ENCODE measurements at regions not wholly inside any gene's neighbourhood (a gene's known extent, or its start where the extent isn't known, plus 50 kb on each side); places are given as distances from the start of the nearest gene placed in this dataset.

DNA sequence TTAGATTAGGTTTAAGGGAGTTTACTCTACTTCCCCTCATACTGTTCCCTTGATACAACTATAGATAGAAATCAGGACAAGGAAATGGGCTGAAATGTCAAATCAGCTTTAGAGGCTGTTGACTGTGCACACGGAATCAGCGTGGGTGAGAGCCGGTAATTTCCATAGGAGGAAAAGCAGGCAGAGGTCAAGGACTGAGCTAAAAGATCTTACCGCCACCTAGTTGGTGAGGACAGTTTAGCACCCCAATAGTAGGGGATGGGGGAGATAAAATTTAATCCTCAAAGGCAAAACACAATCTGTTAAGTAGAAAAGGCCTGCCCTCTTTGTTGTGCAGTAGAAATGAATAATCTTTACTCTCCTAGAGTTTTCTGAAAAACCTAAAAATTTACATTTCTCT, 1154.5 kb upstream of the CHAC2 start:
- CTCF ChIA-PET, result no interaction called here
- POLR2A ChIA-PET, result no interaction called here
- no peak for TF ChIP-seq ZNF16 (tag by site-specific recombination; IDR thresholded peaks at IDR 0.05; ENCODE audit: low read depth)
- H3K4me1 ChIP-seq (ENCODE audit: control insufficient read depth, insufficient read depth, low read length), result no peaks in the 10 kb centered on the region
- no peaks in the 10 kb centered on the region for H3K36me3 ChIP-seq (ENCODE audit: control insufficient read depth in 2 of 2, insufficient read depth in 1 of 2, low read length in 2 of 2)
- no peak overlapping the region for H3K27ac ChIP-seq (ENCODE audit: extremely low read depth, low read depth, low read length)
- no peak overlapping the region for H3K4me3 ChIP-seq (ENCODE audit: low read depth, low read length)
- H3K9me3 ChIP-seq (ENCODE audit: control insufficient read depth, insufficient read depth, low read depth, low read length), result no peaks in the 10 kb centered on the region

DNA sequence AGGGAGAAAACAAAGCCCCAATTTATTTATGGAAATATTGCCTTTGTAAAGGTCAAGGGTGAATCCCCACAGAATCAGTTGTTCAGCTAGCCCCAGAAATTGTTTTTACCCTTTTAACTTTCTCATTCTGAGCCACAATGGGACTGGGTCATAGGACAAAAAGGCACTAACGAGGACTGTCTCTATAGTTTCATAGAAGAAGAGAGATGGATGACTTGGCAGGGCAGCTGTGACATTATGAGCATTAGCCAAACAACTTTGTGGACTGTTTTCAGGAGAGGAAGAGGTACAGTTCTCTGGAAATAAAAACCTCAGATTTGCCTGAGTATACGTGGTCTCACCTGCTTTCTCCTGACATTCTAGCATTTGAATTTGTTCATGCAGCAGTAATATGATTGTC, 1155.8 kb upstream of the CHAC2 start:
- no peak overlapping the region for H3K27ac ChIP-seq (ENCODE audit: extremely low read depth, low read depth, low read length)
- no peak overlapping the region for H3K4me3 ChIP-seq (ENCODE audit: low read depth, low read length)
- ChIA-PET POLR2A (no interaction called here), CTCF (no interaction called here)
- H3K4me1 ChIP-seq (ENCODE audit: control insufficient read depth, insufficient read depth, low read length), result no peaks in the 10 kb centered on the region
- H3K9me3 ChIP-seq (ENCODE audit: control insufficient read depth, insufficient read depth, low read depth, low read length), result no peaks in the 10 kb centered on the region
- TF ChIP-seq, protein P1, sequence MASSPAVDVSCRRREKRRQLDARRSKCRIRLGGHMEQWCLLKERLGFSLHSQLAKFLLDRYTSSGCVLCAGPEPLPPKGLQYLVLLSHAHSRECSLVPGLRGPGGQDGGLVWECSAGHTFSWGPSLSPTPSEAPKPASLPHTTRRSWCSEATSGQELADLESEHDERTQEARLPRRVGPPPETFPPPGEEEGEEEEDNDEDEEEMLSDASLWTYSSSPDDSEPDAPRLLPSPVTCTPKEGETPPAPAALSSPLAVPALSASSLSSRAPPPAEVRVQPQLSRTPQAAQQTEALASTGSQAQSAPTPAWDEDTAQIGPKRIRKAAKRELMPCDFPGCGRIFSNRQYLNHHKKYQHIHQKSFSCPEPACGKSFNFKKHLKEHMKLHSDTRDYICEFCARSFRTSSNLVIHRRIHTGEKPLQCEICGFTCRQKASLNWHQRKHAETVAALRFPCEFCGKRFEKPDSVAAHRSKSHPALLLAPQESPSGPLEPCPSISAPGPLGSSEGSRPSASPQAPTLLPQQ (tag by site-specific recombination; IDR thresholded peaks at IDR 0.05), result no peak
- no peak for TF ChIP-seq ZNF792 (tag by site-specific recombination; IDR thresholded peaks at IDR 0.05)
- no peak for TF ChIP-seq ZNF501 (tag by site-specific recombination; IDR thresholded peaks at IDR 0.05)
- TF ChIP-seq, protein P2, sequence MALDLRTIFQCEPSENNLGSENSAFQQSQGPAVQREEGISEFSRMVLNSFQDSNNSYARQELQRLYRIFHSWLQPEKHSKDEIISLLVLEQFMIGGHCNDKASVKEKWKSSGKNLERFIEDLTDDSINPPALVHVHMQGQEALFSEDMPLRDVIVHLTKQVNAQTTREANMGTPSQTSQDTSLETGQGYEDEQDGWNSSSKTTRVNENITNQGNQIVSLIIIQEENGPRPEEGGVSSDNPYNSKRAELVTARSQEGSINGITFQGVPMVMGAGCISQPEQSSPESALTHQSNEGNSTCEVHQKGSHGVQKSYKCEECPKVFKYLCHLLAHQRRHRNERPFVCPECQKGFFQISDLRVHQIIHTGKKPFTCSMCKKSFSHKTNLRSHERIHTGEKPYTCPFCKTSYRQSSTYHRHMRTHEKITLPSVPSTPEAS (tag by site-specific recombination; IDR thresholded peaks at IDR 0.05), result no peak
- TF ChIP-seq MEIS1 (CRISPR knock-in tag; IDR thresholded peaks at IDR 0.05; ENCODE audit: borderline replicate concordance), result no peak
- TF ChIP-seq ZNF510 (tag by site-specific recombination; IDR thresholded peaks at IDR 0.05; ENCODE audit: insufficient replicate concordance), result no peak
- TF ChIP-seq ZNF266 (tag by site-specific recombination; IDR thresholded peaks at IDR 0.05; ENCODE audit: low read depth), result no peak
- TF ChIP-seq ZNF335 (tag by site-specific recombination; conservative IDR thresholded peaks at IDR 0.05), result no peak
- TF ChIP-seq KLF7 (tag by site-specific recombination; IDR thresholded peaks at IDR 0.05; ENCODE audit: borderline replicate concordance), result no peak
- no peak for TF ChIP-seq KLF10 (tag by site-specific recombination; IDR thresholded peaks at IDR 0.05)
- TF ChIP-seq ZNF48 (tag by site-specific recombination; IDR thresholded peaks at IDR 0.05), result no peak
- TF ChIP-seq GLI4 (tag by site-specific recombination; IDR thresholded peaks at IDR 0.05), result no peak
- no peak for TF ChIP-seq ZBTB1 (tag by site-specific recombination; IDR thresholded peaks at IDR 0.05)
- TF ChIP-seq, protein P3, sequence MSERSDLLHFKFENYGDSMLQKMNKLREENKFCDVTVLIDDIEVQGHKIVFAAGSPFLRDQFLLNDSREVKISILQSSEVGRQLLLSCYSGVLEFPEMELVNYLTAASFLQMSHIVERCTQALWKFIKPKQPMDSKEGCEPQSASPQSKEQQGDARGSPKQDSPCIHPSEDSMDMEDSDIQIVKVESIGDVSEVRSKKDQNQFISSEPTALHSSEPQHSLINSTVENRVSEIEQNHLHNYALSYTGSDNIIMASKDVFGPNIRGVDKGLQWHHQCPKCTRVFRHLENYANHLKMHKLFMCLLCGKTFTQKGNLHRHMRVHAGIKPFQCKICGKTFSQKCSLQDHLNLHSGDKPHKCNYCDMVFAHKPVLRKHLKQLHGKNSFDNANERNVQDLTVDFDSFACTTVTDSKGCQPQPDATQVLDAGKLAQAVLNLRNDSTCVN (tag by site-specific recombination; optimal IDR thresholded peaks at IDR 0.05), result no peak
- no peak for TF ChIP-seq ZNF155 (tag by site-specific recombination; IDR thresholded peaks at IDR 0.05)
- TF ChIP-seq ZNF404 (tag by site-specific recombination; IDR thresholded peaks at IDR 0.05), result no peak
- TF ChIP-seq ZSCAN16 (tag by site-specific recombination; IDR thresholded peaks at IDR 0.05), result no peak
- TF ChIP-seq, protein P4, sequence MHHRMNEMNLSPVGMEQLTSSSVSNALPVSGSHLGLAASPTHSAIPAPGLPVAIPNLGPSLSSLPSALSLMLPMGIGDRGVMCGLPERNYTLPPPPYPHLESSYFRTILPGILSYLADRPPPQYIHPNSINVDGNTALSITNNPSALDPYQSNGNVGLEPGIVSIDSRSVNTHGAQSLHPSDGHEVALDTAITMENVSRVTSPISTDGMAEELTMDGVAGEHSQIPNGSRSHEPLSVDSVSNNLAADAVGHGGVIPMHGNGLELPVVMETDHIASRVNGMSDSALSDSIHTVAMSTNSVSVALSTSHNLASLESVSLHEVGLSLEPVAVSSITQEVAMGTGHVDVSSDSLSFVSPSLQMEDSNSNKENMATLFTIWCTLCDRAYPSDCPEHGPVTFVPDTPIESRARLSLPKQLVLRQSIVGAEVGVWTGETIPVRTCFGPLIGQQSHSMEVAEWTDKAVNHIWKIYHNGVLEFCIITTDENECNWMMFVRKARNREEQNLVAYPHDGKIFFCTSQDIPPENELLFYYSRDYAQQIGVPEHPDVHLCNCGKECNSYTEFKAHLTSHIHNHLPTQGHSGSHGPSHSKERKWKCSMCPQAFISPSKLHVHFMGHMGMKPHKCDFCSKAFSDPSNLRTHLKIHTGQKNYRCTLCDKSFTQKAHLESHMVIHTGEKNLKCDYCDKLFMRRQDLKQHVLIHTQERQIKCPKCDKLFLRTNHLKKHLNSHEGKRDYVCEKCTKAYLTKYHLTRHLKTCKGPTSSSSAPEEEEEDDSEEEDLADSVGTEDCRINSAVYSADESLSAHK (tag by site-specific recombination; IDR thresholded peaks at IDR 0.05), result no peak
- no peak for TF ChIP-seq ZNF16 (tag by site-specific recombination; IDR thresholded peaks at IDR 0.05; ENCODE audit: low read depth)
- no peaks in the 10 kb centered on the region for H3K36me3 ChIP-seq (ENCODE audit: control insufficient read depth in 2 of 2, insufficient read depth in 1 of 2, low read length in 2 of 2)
